ENCODE measurements at regions not wholly inside any gene's neighbourhood (a gene's known extent, or its start where the extent isn't known, plus 50 kb on each side); places are given as distances from the start of the nearest gene placed in this dataset.

DNA sequence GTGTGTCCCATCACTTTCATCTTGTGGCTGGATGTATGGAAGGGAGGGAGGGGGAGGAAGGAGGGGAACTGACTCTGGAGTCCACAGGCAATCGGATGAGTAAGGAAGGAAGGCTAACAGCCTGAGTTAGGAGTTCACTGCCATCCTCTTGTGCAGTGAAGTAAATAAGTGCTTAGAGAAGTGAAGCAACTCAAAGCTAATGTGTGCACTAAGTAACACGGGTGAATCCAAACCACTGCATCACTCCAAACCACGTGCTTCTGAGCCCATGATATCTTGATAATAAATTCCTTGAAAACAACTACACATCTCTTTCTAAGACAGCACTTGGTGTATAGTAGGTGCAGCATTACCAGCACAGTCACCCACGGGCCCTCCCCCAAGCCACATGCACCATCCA, 69.6 kb upstream of the OLFM1 start:
- TF ChIP-seq, protein P1, sequence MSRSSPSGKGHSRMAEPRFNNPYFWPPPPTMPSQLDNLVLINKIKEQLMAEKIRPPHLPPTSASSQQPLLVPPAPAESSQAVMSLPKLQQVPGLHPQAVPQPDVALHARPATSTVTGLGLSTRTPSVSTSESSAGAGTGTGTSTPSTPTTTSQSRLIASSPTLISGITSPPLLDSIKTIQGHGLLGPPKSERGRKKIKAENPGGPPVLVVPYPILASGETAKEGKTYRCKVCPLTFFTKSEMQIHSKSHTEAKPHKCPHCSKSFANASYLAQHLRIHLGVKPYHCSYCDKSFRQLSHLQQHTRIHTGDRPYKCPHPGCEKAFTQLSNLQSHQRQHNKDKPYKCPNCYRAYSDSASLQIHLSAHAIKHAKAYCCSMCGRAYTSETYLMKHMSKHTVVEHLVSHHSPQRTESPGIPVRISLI (tag by site-specific recombination; IDR thresholded peaks at IDR 0.05), result no peak
- TF ChIP-seq, protein P2, sequence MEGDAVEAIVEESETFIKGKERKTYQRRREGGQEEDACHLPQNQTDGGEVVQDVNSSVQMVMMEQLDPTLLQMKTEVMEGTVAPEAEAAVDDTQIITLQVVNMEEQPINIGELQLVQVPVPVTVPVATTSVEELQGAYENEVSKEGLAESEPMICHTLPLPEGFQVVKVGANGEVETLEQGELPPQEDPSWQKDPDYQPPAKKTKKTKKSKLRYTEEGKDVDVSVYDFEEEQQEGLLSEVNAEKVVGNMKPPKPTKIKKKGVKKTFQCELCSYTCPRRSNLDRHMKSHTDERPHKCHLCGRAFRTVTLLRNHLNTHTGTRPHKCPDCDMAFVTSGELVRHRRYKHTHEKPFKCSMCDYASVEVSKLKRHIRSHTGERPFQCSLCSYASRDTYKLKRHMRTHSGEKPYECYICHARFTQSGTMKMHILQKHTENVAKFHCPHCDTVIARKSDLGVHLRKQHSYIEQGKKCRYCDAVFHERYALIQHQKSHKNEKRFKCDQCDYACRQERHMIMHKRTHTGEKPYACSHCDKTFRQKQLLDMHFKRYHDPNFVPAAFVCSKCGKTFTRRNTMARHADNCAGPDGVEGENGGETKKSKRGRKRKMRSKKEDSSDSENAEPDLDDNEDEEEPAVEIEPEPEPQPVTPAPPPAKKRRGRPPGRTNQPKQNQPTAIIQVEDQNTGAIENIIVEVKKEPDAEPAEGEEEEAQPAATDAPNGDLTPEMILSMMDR (tag by site-specific recombination; IDR thresholded peaks at IDR 0.05), result no peak
- TF ChIP-seq ZNF560 (tag by site-specific recombination; IDR thresholded peaks at IDR 0.05; ENCODE audit: borderline replicate concordance), result no peak
- no peak for TF ChIP-seq ZNF747 (tag by site-specific recombination; IDR thresholded peaks at IDR 0.05)
- no peak for TF ChIP-seq REPIN1 (tag by site-specific recombination; IDR thresholded peaks at IDR 0.05; ENCODE audit: low read depth)
- no peak for TF ChIP-seq ZNF555 (tag by site-specific recombination; conservative IDR thresholded peaks at IDR 0.05)
- no peak for TF ChIP-seq OVOL3 (tag by site-specific recombination; IDR thresholded peaks at IDR 0.05)
- TF ChIP-seq, protein P3, sequence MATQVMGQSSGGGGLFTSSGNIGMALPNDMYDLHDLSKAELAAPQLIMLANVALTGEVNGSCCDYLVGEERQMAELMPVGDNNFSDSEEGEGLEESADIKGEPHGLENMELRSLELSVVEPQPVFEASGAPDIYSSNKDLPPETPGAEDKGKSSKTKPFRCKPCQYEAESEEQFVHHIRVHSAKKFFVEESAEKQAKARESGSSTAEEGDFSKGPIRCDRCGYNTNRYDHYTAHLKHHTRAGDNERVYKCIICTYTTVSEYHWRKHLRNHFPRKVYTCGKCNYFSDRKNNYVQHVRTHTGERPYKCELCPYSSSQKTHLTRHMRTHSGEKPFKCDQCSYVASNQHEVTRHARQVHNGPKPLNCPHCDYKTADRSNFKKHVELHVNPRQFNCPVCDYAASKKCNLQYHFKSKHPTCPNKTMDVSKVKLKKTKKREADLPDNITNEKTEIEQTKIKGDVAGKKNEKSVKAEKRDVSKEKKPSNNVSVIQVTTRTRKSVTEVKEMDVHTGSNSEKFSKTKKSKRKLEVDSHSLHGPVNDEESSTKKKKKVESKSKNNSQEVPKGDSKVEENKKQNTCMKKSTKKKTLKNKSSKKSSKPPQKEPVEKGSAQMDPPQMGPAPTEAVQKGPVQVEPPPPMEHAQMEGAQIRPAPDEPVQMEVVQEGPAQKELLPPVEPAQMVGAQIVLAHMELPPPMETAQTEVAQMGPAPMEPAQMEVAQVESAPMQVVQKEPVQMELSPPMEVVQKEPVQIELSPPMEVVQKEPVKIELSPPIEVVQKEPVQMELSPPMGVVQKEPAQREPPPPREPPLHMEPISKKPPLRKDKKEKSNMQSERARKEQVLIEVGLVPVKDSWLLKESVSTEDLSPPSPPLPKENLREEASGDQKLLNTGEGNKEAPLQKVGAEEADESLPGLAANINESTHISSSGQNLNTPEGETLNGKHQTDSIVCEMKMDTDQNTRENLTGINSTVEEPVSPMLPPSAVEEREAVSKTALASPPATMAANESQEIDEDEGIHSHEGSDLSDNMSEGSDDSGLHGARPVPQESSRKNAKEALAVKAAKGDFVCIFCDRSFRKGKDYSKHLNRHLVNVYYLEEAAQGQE (tag by site-specific recombination; IDR thresholded peaks at IDR 0.05), result no peak

Data from HEK293 (cell line).